ENCODE measurements at regions not wholly inside any gene's neighbourhood (a gene's known extent, or its start where the extent isn't known, plus 50 kb on each side); places are given as distances from the start of the nearest gene placed in this dataset.

- no peaks in the 10 kb centered on the region for H3K27me3 ChIP-seq (ENCODE audit: insufficient read depth, low read depth)
- DNase-seq, result peak in 1 of 2 experiments; percentile 59
- no peaks in the 10 kb centered on the region for H3K36me3 ChIP-seq (ENCODE audit: low read depth)
- intact Hi-C loops (cut with micrococcal nuclease; ENCODE audit: unreplicated experiment), result no loop called here
- H3K4me1 ChIP-seq (replicated peaks; ENCODE audit: insufficient read depth), result no peaks in the 10 kb centered on the region
- no peaks in the 10 kb centered on the region; the same call in 1 of the 2 replicates for H3F3A ChIP-seq (ENCODE audit: insufficient read depth, low read depth)
- CTCF ChIA-PET, result no interaction called here
- no peak overlapping the region for H2AFZ ChIP-seq
- H3K27ac ChIP-seq, result no peak overlapping the region
- no peaks in the 10 kb centered on the region for H3K79me2 ChIP-seq (ENCODE audit: low read depth)
- 0 out of 2 replicates have a peak, but pooled peaks cover 3% of the 10 kb centered on the region for H3K9me3 ChIP-seq (ENCODE audit: insufficient read depth, low read depth)
- no peaks in the 10 kb centered on the region for H4K20me1 ChIP-seq (ENCODE audit: insufficient read depth)
- TF ChIP-seq CTCF (conservative IDR thresholded peaks at IDR 0.05) (no peak), EZH2 (IDR thresholded peaks at IDR 0.05; ENCODE audit: low read depth) (no peak)
- no peak overlapping the region for H3K4me2 ChIP-seq
- no peaks in the 10 kb centered on the region for H3K9me2 ChIP-seq (ENCODE audit: insufficient read depth)
- POLR2A ChIA-PET (ENCODE audit: unreplicated experiment), result no interaction called here
- H3K4me3 ChIP-seq, result no peak overlapping the region
- no TSS peak for BruUV-seq (replicated peaks)
These were observed 56.7 kb upstream of the TNFRSF21 start for GRCh38 chr6:47366335-47366890.

GRCh38 chr6:47371139-47371869, 61.6 kb upstream of the TNFRSF21 start:
- Histone ChIP-seq H3K27me3 (ENCODE audit: insufficient read depth, low read depth) (no peaks in the 10 kb centered on the region), H3K4me2 (no peak overlapping the region), H3K4me3 (no peak overlapping the region), H3K36me3 (ENCODE audit: low read depth) (no peaks in the 10 kb centered on the region), H2AFZ (no peak overlapping the region), H3K27ac (no peak overlapping the region), H3K79me2 (ENCODE audit: low read depth) (no peaks in the 10 kb centered on the region), H4K20me1 (ENCODE audit: insufficient read depth) (no peaks in the 10 kb centered on the region), H3K4me1 (replicated peaks; ENCODE audit: insufficient read depth) (no peaks in the 10 kb centered on the region), H3F3A (ENCODE audit: insufficient read depth, low read depth) (no peaks in the 10 kb centered on the region), H3K9me2 (ENCODE audit: insufficient read depth) (no peaks in the 10 kb centered on the region; the same call in 1 of the 2 replicates), H3K9me3 (ENCODE audit: insufficient read depth, low read depth) (no peaks in the 10 kb centered on the region)
- no peak for DNase-seq
- POLR2A ChIA-PET (ENCODE audit: unreplicated experiment), result interaction anchor here (0.5 to 0.6 kb wide), 2 partner anchors 558 to 706 kb away, joined by 3 read pairs; no protein-coding TSS in a partner anchor
- no peak for TF ChIP-seq CTCF (conservative IDR thresholded peaks at IDR 0.05)
- TF ChIP-seq EZH2 (IDR thresholded peaks at IDR 0.05; ENCODE audit: low read depth), result no peak
- no TSS peak for BruUV-seq (replicated peaks)
- CTCF ChIA-PET, result no interaction called here
- intact Hi-C loops (cut with micrococcal nuclease; ENCODE audit: unreplicated experiment), result no loop called here

- no peaks in the 10 kb centered on the region for H3F3A ChIP-seq (ENCODE audit: insufficient read depth, low read depth)
- no peaks in the 10 kb centered on the region for H3K79me2 ChIP-seq (ENCODE audit: low read depth)
- intact Hi-C loops (cut with micrococcal nuclease; ENCODE audit: unreplicated experiment), result no loop called here
- H3K4me3 ChIP-seq, result no peak overlapping the region
- no peaks in the 10 kb centered on the region for H3K27me3 ChIP-seq (ENCODE audit: insufficient read depth, low read depth)
- no TSS peak for BruUV-seq (replicated peaks)
- no peaks in the 10 kb centered on the region for H4K20me1 ChIP-seq (ENCODE audit: insufficient read depth)
- no peaks in the 10 kb centered on the region for H3K36me3 ChIP-seq (ENCODE audit: low read depth)
- TF ChIP-seq CTCF (conservative IDR thresholded peaks at IDR 0.05) (no peak), EZH2 (IDR thresholded peaks at IDR 0.05; ENCODE audit: low read depth) (no peak)
- CTCF ChIA-PET, result no interaction called here
- H3K27ac ChIP-seq, result no peak overlapping the region
- POLR2A ChIA-PET (ENCODE audit: unreplicated experiment), result interaction anchor here (0.5 to 0.6 kb wide), 2 partner anchors 558 to 707 kb away, joined by 3 read pairs; no protein-coding TSS in a partner anchor
- no peak overlapping the region for H3K4me2 ChIP-seq
- H2AFZ ChIP-seq, result no peak overlapping the region
- no peaks in the 10 kb centered on the region; the same call in 1 of the 2 replicates for H3K9me2 ChIP-seq (ENCODE audit: insufficient read depth)
- no peaks in the 10 kb centered on the region for H3K9me3 ChIP-seq (ENCODE audit: insufficient read depth, low read depth)
- DNase-seq, result no peak
- H3K4me1 ChIP-seq (replicated peaks; ENCODE audit: insufficient read depth), result no peaks in the 10 kb centered on the region
These were observed 62.2 kb upstream of the TNFRSF21 start for GRCh38 chr6:47371870-47372255.
